Small intestine (tissue), 7 donors: ENCODE measurements at regions not wholly inside any gene's neighbourhood (a gene's known extent, or its start where the extent isn't known, plus 50 kb on each side); places are given as distances from the start of the nearest gene placed in this dataset.

Experiments used
- DNase-seq, 2 donors: peaks; one replicate each; pipeline versions ENCODE4 v3.0.0 to v3.0.0-alpha.2; 2013
- FAIRE-seq: peaks from 2 replicates; lab custom pipeline; 2012; peaks lifted over from hg19 to GRCh38; lab: Jason Lieb, UNC
- H3K27ac ChIP-seq, 3 donors: one replicate each; pipeline ENCODE4 v1.5.1; 2013; ENCODE audit warnings: low read length in 2 of 3, mild to moderate bottlenecking in 2 of 3, control low read depth in 1 of 3, inconsistent platforms in 1 of 3, low read depth in 1 of 3, moderate library complexity in 1 of 3
- H3K27me3 ChIP-seq, 3 donors: one replicate each; pipeline ENCODE4 v1.6.1; 2013; ENCODE audit warnings: low read length in 3 of 3, inconsistent platforms in 1 of 3; ENCODE audit not compliant: control insufficient read depth in 3 of 3, insufficient read depth in 3 of 3
- H3K36me3 ChIP-seq, 3 donors: one replicate each; pipeline ENCODE4 v1.6.1; 2013; ENCODE audit warnings: low read length in 3 of 3, inconsistent platforms in 1 of 3, low read depth in 1 of 3, mild to moderate bottlenecking in 1 of 3, moderate library complexity in 1 of 3; ENCODE audit not compliant: control insufficient read depth in 3 of 3, insufficient read depth in 2 of 3
- H3K4me1 ChIP-seq, 3 donors: one replicate each; pipeline ENCODE4 v1.6.1; 2013; ENCODE audit warnings: low read length in 2 of 3, inconsistent platforms in 1 of 3, low read depth in 1 of 3, mild to moderate bottlenecking in 1 of 3, moderate library complexity in 1 of 3; ENCODE audit not compliant: control insufficient read depth in 3 of 3, insufficient read depth in 2 of 3
- H3K4me3 ChIP-seq, 3 donors: one replicate each; pipeline ENCODE4 v1.5.1; 2013; ENCODE audit warnings: low read length in 3 of 3, control low read depth in 1 of 3, inconsistent platforms in 1 of 3, low read depth in 1 of 3, mild to moderate bottlenecking in 1 of 3, moderate library complexity in 1 of 3
- H3K9me3 ChIP-seq, 2 donors: one replicate each; pipeline ENCODE4 v1.6.1; 2013; ENCODE audit warnings: low read depth in 1 of 2, low read length in 1 of 2; ENCODE audit not compliant: control insufficient read depth in 2 of 2, insufficient read depth in 1 of 2
- WGBS, 3 donors: extraction: QIAGEN DNeasy Blood & Tissue Kit; methylation state at CpG; one replicate each; pipeline ENCODE4 v1.1.7; 2013; 5-methylcytosine and 5-hydroxymethylcytosine counted together
- donor health status: healthy with polysubstance abuse.
- donor health status: control.
- donor health status: control.
- donor health status: Bipolar disorder and iron deficiency.
- donor health status: healthy.

DNA sequence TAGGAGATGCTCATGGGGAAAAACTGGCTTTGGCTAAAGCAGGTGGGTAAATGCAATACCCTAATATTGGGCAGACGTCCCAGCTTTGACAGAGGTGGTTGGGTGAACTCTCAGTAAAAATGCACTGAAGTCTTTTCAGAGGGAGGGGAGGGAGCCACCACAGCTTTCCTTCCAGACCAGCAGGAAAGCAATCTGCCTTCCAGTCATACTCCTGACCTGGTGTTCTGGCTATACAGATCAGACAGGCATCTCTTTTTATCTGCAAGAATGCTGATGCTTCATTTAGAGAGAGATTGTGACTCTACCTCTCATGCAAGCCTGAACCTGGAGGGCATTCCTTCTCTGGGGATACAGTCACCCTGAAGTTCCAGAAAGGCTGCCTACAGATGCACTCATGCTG is 52.6 kb upstream of the ICA1 start:
- Histone ChIP-seq H3K4me1 (no peaks in the 10 kb centered on the region), H3K9me3 (peaks cover 0 to 6% of the 10 kb centered on the region in 2 donors), H3K27ac (no peak overlapping the region), H3K4me3 (no peak overlapping the region), H3K27me3 (no peaks in the 10 kb centered on the region), H3K36me3 (no peaks in the 10 kb centered on the region)
- FAIRE-seq (no peak), DNase-seq (no peak)
- WGBS, 3 donors: 79 to 92% (median 81%) methylated on average over 1 of the region's 1 CpG

DNA sequence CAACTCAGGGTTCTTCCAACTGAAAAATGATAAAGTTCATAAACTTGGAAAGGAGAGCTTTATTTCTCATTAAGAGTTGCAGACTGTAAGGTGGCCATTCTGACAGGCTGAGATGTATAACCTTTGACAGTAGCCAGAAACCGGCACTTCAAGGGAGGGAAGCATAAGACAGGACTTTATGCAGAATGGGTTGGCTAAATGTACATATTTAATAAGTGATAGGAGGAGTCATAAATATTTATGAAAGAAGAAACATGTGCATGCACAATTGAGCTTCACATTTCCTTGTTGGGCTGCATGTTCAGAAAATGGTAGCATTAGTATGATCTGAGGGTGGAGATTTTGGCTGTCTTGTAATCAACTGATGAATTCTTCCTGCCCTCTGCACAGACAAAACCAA is 57.1 kb upstream of the ICA1 start:
- H3K36me3 ChIP-seq: no peaks in the 10 kb centered on the region
- no peak overlapping the region for H3K27ac ChIP-seq
- H3K4me3 ChIP-seq: no peak overlapping the region
- H3K27me3 ChIP-seq: no peaks in the 10 kb centered on the region
- DNase-seq (no peak), FAIRE-seq (no peak)
- H3K4me1 ChIP-seq: no peaks in the 10 kb centered on the region
- 79 to 92% (median 83%) methylated on average over 1 of the region's 1 CpG for WGBS, 3 donors
- peaks cover 0 to 6% of the 10 kb centered on the region in 2 donors for H3K9me3 ChIP-seq

DNA sequence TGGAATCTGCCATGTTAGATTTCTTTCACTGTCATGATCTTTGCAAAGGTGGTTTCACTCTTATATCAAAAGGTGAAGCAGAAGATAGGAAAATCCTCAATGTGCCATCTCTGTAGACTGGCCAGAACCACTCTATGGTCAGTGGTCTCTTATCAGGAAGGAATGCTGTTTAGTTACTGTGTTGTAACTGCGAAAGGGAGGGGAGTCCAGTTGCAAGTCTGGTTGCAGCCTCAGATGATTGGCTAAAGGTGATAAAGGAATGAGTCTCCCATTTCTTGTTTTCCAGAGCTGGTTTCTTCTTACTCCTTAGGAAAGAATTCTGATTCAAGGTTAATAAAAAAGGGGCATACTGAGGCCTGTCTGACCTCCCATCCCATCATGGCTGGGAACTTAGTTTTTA is 58.2 kb upstream of the ICA1 start:
- Histone ChIP-seq H3K4me3 (no peak overlapping the region), H3K27ac (no peak overlapping the region), H3K9me3 (peaks cover 0 to 6% of the 10 kb centered on the region in 2 donors), H3K27me3 (no peaks in the 10 kb centered on the region), H3K36me3 (no peaks in the 10 kb centered on the region), H3K4me1 (no peaks in the 10 kb centered on the region)
- FAIRE-seq: no peak
- no peak for DNase-seq
- 86 to 92% (median 88%) methylated on average over 1 of the region's 1 CpG for WGBS, 3 donors

DNA sequence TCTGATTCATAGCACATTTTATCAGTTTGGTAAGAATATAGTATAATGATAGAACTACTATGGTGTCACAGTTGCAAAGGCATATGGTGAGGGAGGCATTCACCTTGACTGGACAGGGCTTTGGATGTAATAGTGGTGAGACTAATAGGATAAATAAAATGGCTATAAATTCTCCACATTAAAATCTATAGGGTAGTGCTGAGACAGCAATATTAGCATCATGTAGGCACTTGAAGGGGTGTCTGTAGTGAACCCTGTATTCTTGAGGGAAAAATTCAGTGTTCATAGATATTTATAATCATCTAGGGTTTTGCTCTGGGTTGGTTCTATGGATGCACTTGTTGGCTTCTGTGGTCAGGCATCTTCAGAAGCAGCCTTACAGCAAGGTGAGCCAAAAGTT is 59.3 kb upstream of the ICA1 start:
- H3K27me3 ChIP-seq: no peaks in the 10 kb centered on the region

DNA sequence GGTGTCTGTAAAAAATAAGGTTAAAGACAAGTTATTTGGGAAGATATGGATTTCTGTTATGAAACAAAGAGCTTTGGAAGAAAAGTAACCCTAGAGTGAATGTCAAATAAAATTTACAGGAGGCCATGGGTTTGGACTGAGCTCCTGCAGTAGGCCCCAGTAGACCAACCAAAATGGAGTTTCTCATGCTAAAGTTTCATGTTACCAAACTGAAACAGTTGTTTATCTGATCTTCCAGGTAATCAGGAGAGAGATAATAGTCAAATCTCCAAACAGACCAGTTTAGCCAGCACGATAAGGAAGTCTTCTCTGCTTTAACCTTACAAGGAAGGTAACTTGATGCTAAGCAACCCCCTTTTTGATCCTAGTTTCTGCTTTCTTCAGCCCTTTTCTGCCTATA is 60.7 kb upstream of the ICA1 start:
- H3K36me3 ChIP-seq: no peaks in the 10 kb centered on the region
- no peak for DNase-seq
- no peak overlapping the region for H3K4me3 ChIP-seq
- WGBS, 3 donors: 17 to 57% (median 26%) methylated on average over 1 of the region's 1 CpG
- H3K9me3 ChIP-seq: peaks cover 0 to 6% of the 10 kb centered on the region in 2 donors
- H3K4me1 ChIP-seq: no peaks in the 10 kb centered on the region
- no peaks in the 10 kb centered on the region for H3K27me3 ChIP-seq
- no peak for FAIRE-seq
- no peak overlapping the region for H3K27ac ChIP-seq

More for the DNA sequence above, 59.3 kb upstream of the ICA1 start:
- no peaks in the 10 kb centered on the region for H3K36me3 ChIP-seq
- H3K27ac ChIP-seq: no peak overlapping the region
- peaks cover 0 to 6% of the 10 kb centered on the region in 2 donors for H3K9me3 ChIP-seq
- DNase-seq (no peak), FAIRE-seq (no peak)
- H3K4me1 ChIP-seq: no peaks in the 10 kb centered on the region
- H3K4me3 ChIP-seq: no peak overlapping the region

DNA sequence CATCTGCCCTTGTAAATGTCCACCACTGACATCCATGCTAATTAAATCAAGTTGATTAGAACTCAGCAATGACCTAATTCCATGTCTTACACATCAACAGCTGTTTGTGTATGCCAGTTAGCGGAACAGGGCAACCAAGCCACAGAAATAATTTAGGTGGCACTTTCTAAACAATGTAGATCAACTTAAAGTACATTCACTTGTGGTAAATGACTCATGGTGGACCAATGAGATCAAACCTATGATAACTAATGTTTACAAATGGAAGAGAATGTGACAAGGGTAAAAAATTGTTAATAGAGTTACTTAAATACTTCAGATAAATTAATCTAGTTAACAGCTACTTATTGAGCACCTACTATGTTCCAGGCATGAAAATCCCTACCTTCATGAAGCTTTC is 63.1 kb upstream of the ICA1 start:
- Histone ChIP-seq H3K27me3 (no peaks in the 10 kb centered on the region), H3K4me1 (no peaks in the 10 kb centered on the region), H3K4me3 (no peak overlapping the region), H3K9me3 (no peaks in the 10 kb centered on the region), H3K36me3 (no peaks in the 10 kb centered on the region), H3K27ac (no peak overlapping the region)
- DNase-seq: no peak
- no peak for FAIRE-seq
- 89 to 97% (median 93%) methylated on average over 1 of the region's 1 CpG for WGBS, 3 donors

DNA sequence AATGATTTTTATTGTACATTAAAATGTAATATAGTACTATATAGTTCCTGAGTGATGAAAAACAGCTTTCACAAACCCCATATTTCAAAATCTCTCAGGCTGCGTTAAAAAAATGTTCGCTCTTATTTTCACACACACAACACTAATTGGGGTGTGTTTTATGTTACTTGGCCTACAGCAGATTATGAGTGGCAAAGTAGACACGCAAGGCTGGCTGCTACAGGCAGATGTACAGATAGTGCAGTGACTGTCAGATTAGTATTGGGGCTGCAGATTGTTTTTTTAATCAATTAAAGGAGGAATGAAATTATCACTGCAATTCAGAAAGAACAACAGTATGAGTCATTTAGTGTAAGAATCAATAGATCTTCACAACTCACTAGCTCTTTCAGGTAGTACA is 65.2 kb upstream of the ICA1 start:
- Histone ChIP-seq H3K27me3 (no peaks in the 10 kb centered on the region), H3K36me3 (no peaks in the 10 kb centered on the region), H3K4me3 (no peak overlapping the region), H3K9me3 (no peaks in the 10 kb centered on the region), H3K4me1 (no peaks in the 10 kb centered on the region), H3K27ac (no peak overlapping the region)
- 84 to 89% (median 86%) methylated on average over 3 of the region's 3 CpGs for WGBS, 3 donors
- no peak for DNase-seq
- FAIRE-seq: no peak

DNA sequence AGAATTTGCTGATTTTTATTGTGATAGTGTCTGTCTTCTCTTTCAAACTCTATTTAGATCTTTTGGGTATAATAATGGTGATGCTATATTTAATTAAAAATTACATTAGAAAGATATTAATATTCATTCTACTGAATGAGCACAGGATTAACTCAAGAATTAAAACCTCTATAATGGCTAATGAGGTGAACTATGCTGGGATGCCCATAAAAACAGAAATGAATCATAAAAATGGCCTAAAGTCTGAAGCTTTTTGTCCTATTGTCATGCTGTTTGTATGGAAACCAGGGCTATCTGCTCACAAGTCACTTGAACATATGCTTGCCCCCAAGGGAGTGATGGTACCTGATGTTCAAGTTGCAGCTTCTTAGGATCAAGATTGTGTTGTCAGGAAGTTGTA is 76.2 kb upstream of the ICA1 start:
- DNase-seq (no peak), FAIRE-seq (no peak)
- Histone ChIP-seq H3K9me3 (no peaks in the 10 kb centered on the region), H3K36me3 (no peaks in the 10 kb centered on the region), H3K27ac (no peak overlapping the region), H3K4me1 (no peaks in the 10 kb centered on the region), H3K27me3 (no peaks in the 10 kb centered on the region), H3K4me3 (no peak overlapping the region)

DNA sequence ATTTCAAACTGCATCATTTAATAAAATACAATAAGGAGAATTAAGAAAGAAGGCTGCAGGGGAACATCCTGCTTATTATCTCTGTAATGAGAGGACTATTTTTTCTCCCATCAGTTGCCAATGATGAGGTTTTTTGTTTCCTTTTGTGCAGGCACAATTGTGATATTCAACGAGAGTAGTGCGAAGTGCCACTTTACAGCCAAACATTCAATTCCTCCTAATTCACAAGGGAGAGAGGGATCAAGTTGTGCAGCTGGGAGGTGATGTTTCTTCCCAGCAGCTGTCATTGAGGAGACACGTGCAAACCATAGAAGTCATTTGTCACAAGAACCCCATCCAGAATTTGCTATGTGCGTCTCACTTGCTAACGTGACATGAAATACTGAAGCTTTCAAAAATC is 81.6 kb upstream of the ICA1 start:
- Histone ChIP-seq H3K4me3 (no peak overlapping the region), H3K36me3 (no peaks in the 10 kb centered on the region), H3K27me3 (no peaks in the 10 kb centered on the region), H3K27ac (no peak overlapping the region), H3K4me1 (no peaks in the 10 kb centered on the region), H3K9me3 (peaks cover 0 to 1% of the 10 kb centered on the region in 2 donors)
- WGBS, 3 donors: 66 to 83% (median 79%) methylated on average over 5 of the region's 5 CpGs
- DNase-seq (no peak), FAIRE-seq (no peak)
